ENCODE measurements at regions not wholly inside any gene's neighbourhood (a gene's known extent, or its start where the extent isn't known, plus 50 kb on each side); places are given as distances from the start of the nearest gene placed in this dataset.

- dilution Hi-C loops (cut with MboI; ENCODE audit: extremely low pct_ligation_motif_present, low sequenced_read_pairs): no loop called here
- no peaks in the 10 kb centered on the region for H3K9me3 ChIP-seq (ENCODE audit: control insufficient read depth, low read depth, low read length)
- no peaks in the 10 kb centered on the region for H3K4me1 ChIP-seq (ENCODE audit: control insufficient read depth, extremely low read depth, insufficient read depth, low read length)
- no peak for FAIRE-seq
- H2AFZ ChIP-seq (ENCODE audit: control insufficient read depth, low read length): no peak overlapping the region
- no peaks in the 10 kb centered on the region for H3K9me1 ChIP-seq (ENCODE audit: control insufficient read depth, extremely low read depth, insufficient read depth, low read length)
- no peaks in the 10 kb centered on the region for H3K27me3 ChIP-seq (ENCODE audit: control insufficient read depth, extremely low read depth, insufficient read depth, low read length)
- H3K79me2 ChIP-seq (ENCODE audit: control insufficient read depth, insufficient read depth, low read length): no peaks in the 10 kb centered on the region
- no peak overlapping the region for H3K9ac ChIP-seq (ENCODE audit: control insufficient read depth, extremely low read depth, insufficient read depth, low read length)
- no peak overlapping the region for H3K27ac ChIP-seq (ENCODE audit: control insufficient read depth, insufficient read depth, low read length)
- H3K4me3 ChIP-seq (ENCODE audit: control insufficient read depth in 2 of 3, extremely low read depth in 1 of 3, insufficient read depth in 2 of 3, low read depth in 1 of 3, low read length in 3 of 3): no peak overlapping the region
- DNase-seq (ENCODE audit: low read depth, low spot score): no peak
- TF ChIP-seq EZH2 (IDR thresholded peaks at IDR 0.05; ENCODE audit: low read length): no peak
- TF ChIP-seq CTCF (optimal IDR thresholded peaks at IDR 0.05 in 1 of 3, IDR thresholded peaks at IDR 0.05 in 1 of 3, conservative IDR thresholded peaks at IDR 0.05 in 1 of 3; ENCODE audit: extremely low read depth in 1 of 3, insufficient read depth in 2 of 3, low read length in 3 of 3): no peak
- no peaks in the 10 kb centered on the region for H4K20me1 ChIP-seq (ENCODE audit: control insufficient read depth, extremely low read depth, insufficient read depth, low read length)
- no peaks in the 10 kb centered on the region for H3K36me3 ChIP-seq (ENCODE audit: control insufficient read depth in 2 of 2, extremely low read depth in 1 of 2, insufficient read depth in 2 of 2, low read length in 2 of 2)
- H3K4me2 ChIP-seq (ENCODE audit: control insufficient read depth, extremely low read depth, insufficient read depth, low read depth, low read length): no peak overlapping the region
Measured at GRCh38 chr4:30256116-30256832, 463.9 kb upstream of the PCDH7 start.

GRCh38 chr4:30258949-30259348, 461.2 kb upstream of the PCDH7 start:
- H3K4me2 ChIP-seq (ENCODE audit: control insufficient read depth, extremely low read depth, insufficient read depth, low read depth, low read length): no peak overlapping the region
- no peak overlapping the region for H2AFZ ChIP-seq (ENCODE audit: control insufficient read depth, low read length)
- no peaks in the 10 kb centered on the region for H3K4me1 ChIP-seq (ENCODE audit: control insufficient read depth, extremely low read depth, insufficient read depth, low read length)
- dilution Hi-C loops (cut with MboI; ENCODE audit: extremely low pct_ligation_motif_present, low sequenced_read_pairs): no loop called here
- H3K9me3 ChIP-seq (ENCODE audit: control insufficient read depth, low read depth, low read length): no peaks in the 10 kb centered on the region
- H3K27me3 ChIP-seq (ENCODE audit: control insufficient read depth, extremely low read depth, insufficient read depth, low read length): no peaks in the 10 kb centered on the region
- H3K36me3 ChIP-seq (ENCODE audit: control insufficient read depth in 2 of 2, extremely low read depth in 1 of 2, insufficient read depth in 2 of 2, low read length in 2 of 2): no peaks in the 10 kb centered on the region
- TF ChIP-seq CTCF (optimal IDR thresholded peaks at IDR 0.05 in 1 of 3, IDR thresholded peaks at IDR 0.05 in 1 of 3, conservative IDR thresholded peaks at IDR 0.05 in 1 of 3; ENCODE audit: extremely low read depth in 1 of 3, insufficient read depth in 2 of 3, low read length in 3 of 3) (no peak), EZH2 (IDR thresholded peaks at IDR 0.05; ENCODE audit: low read length) (no peak)
- no peaks in the 10 kb centered on the region for H3K9me1 ChIP-seq (ENCODE audit: control insufficient read depth, extremely low read depth, insufficient read depth, low read length)
- no peak overlapping the region for H3K9ac ChIP-seq (ENCODE audit: control insufficient read depth, extremely low read depth, insufficient read depth, low read length)
- H3K4me3 ChIP-seq (ENCODE audit: control insufficient read depth in 2 of 3, extremely low read depth in 1 of 3, insufficient read depth in 2 of 3, low read depth in 1 of 3, low read length in 3 of 3): no peak overlapping the region
- no peak overlapping the region for H3K27ac ChIP-seq (ENCODE audit: control insufficient read depth, insufficient read depth, low read length)
- H4K20me1 ChIP-seq (ENCODE audit: control insufficient read depth, extremely low read depth, insufficient read depth, low read length): no peaks in the 10 kb centered on the region
- H3K79me2 ChIP-seq (ENCODE audit: control insufficient read depth, insufficient read depth, low read length): no peaks in the 10 kb centered on the region
- DNase-seq (ENCODE audit: low read depth, low spot score): no peak
- no peak for FAIRE-seq

Data from keratinocyte (primary cell).